ENCODE measurements at regions not wholly inside any gene's neighbourhood (a gene's known extent, or its start where the extent isn't known, plus 50 kb on each side); places are given as distances from the start of the nearest gene placed in this dataset.
"Not testable (repeated sequence)": the region's sequence is repeated elsewhere in the genome, so short reads cannot be mapped to it uniquely, and the experiment has no call there.

- TF ChIP-seq CTCF, POLR2A (IDR thresholded peaks at IDR 0.05): not testable (repeated sequence)
These were observed 50.5 kb upstream of the AKIRIN2 start for GRCh38 chr6:87752503-87752902.

All from breast epithelium (tissue), 3 donors.